Activated CD4-positive, alpha-beta T cell treated with anti-CD3 and anti-CD28 coated beads, Interleukin-2, amount 50 U/mL, for 16 hours (primary cell): ENCODE measurements at regions not wholly inside any gene's neighbourhood (a gene's known extent, or its start where the extent isn't known, plus 50 kb on each side); places are given as distances from the start of the nearest gene placed in this dataset.
"Not testable (repeated sequence)": the region's sequence is repeated elsewhere in the genome, so short reads cannot be mapped to it uniquely, and the experiment has no call there.

ENCODE experiments used
- DNase-seq: peaks from one replicate; pipeline ENCODE4 v3.0.0-alpha.2; 2020

- DNase-seq: no peak
These were observed 952.5 kb upstream of the ATXN7L3B start for GRCh38 chr12:73585136-73585535.

- no peak for DNase-seq
These were observed 948.4 kb upstream of the ATXN7L3B start for GRCh38 chr12:73589220-73589619.

- DNase-seq: no peak
These were observed 939.0 kb upstream of the ATXN7L3B start for GRCh38 chr12:73598626-73599025.

- no peak for DNase-seq
These were observed 938.4 kb upstream of the ATXN7L3B start for GRCh38 chr12:73599268-73599667.

DNA sequence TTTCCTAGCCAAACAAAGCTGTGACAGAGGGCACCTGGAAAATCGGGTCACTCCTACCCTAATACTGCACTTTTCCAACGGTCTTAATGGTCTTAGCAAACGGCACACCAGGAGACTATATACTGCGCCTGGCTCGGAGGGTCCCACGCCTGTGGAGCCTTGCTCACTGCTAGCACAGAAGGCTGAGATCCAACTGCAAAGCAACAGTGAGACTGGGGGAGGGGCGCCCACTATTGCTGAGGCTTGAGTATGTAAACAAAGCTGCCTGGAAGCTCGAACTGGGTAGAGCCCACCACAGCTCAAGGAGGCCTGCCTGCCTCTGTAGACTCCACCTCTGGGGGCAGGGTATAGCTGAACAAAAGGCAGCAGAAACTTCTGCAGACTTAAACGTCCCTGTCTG lies 931.7 kb upstream of the ATXN7L3B start:
- DNase-seq: not testable (repeated sequence)

GRCh38 chr12:73612551-73612950 lies 925.1 kb upstream of the ATXN7L3B start:
- DNase-seq: no peak

DNA sequence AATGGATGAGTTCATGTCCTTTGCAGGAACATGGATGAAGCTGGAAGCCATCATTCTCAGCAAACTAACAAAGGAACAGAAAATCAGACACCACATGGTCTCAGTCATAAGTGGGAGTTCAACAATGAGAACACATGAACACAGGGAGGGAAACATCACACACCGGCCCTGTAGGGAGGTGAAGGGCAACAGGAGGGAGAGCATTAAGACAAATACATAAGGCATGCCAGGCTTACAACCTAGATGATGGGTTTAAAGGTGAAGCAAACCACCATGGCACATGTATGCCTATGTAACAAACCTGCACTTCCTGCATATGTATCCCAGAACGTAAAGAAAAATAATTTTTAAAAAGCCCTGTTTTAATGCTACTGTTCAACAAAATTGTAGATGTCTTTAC lies 914.2 kb upstream of the ATXN7L3B start:
- DNase-seq: no peak

GRCh38 chr12:73625226-73625625 lies 912.4 kb upstream of the ATXN7L3B start:
- DNase-seq: no peak

DNA sequence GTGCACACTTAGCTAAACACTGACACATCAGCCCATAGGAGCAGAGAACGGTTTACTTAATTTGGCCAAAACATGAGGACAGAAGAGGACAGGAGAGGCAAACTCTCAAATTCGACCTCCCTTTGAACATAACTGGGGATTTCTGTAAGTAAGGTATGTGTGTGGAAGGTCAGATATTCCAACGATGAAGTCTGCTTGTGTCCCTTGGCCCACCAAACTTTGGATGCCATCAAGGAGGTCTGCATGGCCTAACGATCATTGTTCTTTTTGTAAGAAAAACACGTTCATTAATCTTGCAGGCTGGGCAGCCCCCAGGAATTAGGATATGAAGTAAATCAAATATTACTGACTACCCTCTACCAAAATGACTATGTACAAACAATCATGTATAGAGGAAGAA lies 908.5 kb upstream of the ATXN7L3B start:
- DNase-seq: no peak

- DNase-seq: no peak
These were observed 907.5 kb upstream of the ATXN7L3B start for GRCh38 chr12:73629893-73630831.

GRCh38 chr12:73632191-73632590 lies 905.4 kb upstream of the ATXN7L3B start:
- no peak for DNase-seq

DNA sequence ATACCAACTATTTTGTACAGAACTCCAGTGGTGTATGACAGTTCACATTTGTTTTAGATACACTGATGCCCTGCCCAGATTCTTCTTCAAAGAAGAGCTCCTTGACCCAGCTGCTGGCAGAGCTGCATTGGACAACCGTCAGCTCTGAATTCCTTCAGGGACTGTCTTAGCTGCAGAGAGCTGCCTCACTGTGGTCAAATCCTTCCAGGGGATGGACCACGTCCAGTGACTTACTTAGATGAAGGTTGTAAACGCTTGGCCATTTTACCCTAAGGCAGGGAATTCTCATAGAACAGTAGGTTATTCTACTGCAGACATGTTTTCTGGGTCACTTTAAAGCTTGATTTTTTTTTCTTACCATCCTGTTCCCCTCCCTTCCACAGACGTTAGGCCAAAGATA lies 905.0 kb upstream of the ATXN7L3B start:
- DNase-seq: no peak

DNA sequence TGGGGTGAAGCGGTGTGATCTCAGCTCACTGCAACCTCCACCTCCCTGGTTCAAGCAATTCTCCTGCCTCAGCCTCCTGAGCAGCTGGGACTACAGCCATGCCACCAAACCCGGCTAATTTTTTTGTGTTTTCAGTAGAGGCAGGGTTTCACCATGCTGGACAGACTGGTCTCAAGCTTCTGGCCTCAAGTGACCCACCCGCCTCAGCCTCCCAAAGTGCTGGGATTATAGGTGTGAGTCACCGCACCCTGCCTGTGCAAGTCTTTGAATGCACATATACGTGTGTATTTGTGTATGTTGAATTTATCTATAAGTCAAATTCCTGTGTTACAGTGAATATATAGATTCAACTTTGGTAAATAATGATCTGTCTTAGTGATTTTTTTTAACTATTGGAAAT lies 898.2 kb upstream of the ATXN7L3B start:
- not testable (repeated sequence) for DNase-seq

DNA sequence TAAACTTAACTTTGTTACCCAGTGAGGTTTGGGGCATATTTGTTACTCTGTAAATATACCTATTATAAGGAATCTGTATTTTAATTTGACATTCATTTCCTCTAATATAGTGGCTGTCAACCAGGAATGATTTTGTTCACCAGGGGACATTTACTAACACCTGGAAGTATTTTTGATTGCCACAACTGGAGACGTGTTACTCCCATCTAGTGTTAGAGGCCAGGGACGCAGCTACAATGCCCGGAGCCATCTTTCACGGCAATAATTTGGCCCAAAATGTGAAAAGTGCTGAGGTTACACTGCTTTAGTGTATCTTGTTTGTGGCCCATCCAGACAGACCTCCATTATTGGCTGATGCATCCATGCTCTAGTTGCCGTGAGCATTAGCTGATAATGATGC lies 881.3 kb upstream of the ATXN7L3B start:
- DNase-seq: no peak

- no peak for DNase-seq
These were observed 877.8 kb upstream of the ATXN7L3B start for GRCh38 chr12:73659802-73660201.

DNA sequence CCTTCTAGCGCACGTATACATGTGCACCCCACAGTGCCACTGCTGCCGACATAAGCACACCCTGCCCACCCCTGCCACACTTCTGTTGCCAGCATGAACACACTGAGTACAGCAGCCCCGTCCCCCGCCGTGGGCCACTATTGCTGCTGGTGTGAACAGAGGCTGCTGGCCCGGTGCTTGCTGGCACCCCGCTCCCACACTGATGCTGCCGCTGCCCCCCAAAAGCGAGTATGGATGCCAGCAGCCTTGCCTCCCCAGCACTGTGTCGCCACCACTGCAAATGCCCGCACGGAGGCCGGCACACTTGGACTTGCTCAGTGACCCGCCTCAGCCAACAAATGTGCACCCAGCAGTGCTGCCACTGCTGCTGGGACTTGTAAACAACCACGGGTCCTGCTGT lies 872.4 kb upstream of the ATXN7L3B start:
- DNase-seq: no peak

DNA sequence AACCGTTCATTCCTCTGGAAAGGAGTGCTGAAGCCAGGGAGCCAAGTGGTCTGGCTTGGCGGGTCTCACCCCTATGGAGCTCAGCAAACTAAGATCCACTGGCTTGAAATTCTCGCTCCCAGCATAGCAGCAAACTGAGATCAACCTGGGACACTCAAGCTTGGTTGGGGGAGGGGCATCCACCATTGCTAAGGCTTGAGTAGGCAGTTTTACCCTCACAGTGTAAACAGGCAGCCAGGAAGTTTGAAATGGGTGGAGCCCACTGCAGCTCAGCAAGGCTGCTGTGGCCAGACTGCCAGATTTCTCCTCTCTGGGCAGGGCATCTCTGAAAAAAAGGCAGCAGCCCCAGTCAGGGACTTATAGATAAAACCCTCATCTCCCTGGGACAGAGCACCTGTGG lies 866.1 kb upstream of the ATXN7L3B start:
- DNase-seq: not testable (repeated sequence)

DNA sequence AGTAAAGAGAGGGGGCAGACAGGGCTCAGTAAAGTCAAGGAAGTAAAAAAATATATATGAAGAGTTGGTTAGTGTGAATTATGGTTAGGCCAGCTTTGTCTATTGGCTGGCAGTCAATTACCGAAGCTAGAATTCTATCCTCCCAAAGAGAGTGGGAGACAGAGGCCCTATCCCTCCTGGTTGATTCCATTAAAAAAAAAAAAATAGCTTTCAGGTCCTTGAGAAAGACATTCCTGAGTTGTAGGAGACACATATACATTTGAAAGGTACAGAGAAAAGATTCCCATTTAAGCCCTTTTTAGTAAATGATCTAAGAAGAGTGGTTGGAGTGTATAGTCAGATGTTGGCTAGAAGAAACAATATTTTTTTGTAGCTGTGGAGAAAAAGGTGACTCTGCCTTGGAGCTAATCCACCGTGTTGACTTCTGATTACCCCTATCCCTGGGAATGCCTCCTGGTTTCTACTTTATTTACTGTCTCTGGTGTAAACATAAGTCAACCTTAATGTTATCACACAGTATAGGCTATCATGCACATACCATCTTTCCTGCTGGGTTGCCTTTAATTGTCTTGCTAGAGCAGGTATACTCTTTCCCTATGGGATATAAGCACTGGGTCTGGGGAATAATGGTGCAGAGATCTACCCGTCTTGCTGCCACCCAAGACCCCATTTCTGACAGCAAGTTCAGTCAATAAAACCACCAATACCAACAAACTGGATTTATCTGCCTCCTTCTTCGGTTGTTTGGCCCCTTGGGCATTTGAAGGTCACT lies 859.9 kb upstream of the ATXN7L3B start:
- DNase-seq: no peak

DNA sequence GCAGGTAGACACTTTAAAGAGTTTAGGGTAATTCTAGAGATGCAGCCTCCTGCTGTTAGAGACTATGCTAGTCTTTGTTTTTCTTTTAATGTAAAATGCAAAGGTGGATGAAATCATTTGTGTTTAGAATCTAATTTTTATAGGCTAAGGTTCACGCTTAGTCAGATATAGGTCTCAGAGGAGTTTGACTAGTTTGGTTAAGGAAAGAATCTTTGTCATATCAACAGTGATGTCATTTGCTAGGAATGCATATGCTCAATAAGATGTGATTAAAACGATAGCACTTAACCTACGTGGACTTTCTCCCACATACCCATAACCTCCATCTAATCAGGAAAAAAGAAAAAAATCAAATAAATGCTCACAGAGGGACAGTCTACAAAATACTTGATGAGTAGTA lies 859.3 kb upstream of the ATXN7L3B start:
- no peak for DNase-seq

DNA sequence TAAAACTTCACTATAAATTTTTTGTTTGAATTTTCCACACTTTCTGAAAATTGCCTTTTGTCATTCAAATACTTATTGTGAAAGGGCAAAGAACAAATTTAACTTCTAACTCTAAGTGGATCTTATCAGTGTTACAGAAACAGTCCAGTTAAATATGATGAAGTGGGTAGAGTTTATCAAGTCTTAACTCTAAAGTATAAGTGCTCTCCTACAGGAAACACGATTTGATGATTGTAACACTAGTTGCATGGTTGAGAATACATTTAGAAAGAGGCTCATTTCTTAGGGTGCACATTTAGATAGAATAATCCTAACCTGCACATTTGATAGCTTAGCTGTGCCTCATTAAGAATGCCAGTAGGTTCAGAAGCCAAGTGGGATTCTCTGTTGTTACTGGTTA lies 838.3 kb upstream of the ATXN7L3B start:
- no peak for DNase-seq

GRCh38 chr12:73714655-73715054 lies 823.0 kb upstream of the ATXN7L3B start:
- no peak for DNase-seq

DNA sequence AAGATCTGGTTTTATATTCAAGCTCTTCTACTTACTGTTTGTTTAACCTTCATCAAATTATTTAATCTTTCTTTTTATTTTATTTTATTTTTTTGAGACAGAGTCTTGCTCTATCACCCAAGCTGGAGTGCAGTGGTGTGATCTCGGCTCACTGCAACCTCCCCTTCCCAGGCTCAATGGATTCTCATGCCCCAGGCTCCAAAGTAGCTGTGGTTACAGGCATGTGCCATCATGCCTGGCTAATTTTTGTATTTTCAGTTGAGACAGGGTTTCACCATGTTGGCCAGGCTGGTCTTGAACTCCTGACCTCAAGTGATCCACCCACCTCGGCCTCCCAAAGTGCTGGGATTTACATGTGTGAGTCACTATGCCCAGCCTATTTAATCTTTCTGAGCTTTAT lies 821.5 kb upstream of the ATXN7L3B start:
- DNase-seq: not testable (repeated sequence)

DNA sequence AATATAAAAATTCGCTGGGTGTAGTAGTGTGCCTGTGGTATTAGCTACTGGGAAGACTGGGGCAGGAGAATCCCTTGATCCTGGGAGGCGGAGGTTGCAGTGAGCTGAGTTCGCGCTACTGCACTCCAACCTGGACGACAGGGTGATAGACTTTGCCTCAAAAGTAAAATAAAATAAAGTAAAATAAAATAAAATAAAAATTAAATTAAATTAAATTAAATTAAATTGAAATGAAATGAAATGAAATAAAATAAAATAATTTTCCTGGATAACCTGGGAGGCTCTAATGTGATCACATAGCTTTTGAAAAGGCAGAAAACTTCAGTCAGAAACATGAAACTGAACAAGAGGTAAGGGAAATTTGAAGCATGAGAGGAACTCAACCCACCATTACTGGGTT lies 818.4 kb upstream of the ATXN7L3B start:
- DNase-seq: no peak

DNA sequence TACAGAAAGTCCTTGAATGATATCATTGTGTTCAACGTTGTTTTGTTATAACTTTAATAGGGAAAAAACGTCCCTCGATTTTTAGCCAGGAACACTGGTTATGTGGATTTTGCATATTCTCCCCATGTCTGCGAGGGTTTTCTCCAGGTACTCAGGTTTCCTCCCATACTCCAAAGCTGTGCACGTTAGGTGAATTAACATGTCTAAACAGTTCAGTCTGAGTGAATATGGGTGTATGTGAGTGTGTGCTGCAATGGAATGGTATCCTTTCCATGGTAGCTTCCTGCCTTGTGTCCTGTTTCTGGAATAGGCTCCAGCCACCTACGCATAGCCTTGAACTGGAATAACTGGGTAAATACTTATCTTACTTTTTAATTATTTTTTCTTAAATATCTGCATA lies 810.8 kb upstream of the ATXN7L3B start:
- DNase-seq: no peak
